HG03045 (cell line): ENCODE measurements at regions not wholly inside any gene's neighbourhood (a gene's known extent, or its start where the extent isn't known, plus 50 kb on each side); places are given as distances from the start of the nearest gene placed in this dataset.
"Not testable (repeated sequence)": the region's sequence is repeated elsewhere in the genome, so short reads cannot be mapped to it uniquely, and the experiment has no call there.

Source experiments
- ATAC-seq: cut with Tn5 transposase; IDR thresholded peaks from one replicate; pipeline ENCODE4 v1.9.1; 2021; ENCODE audit warnings: mild to moderate bottlenecking, moderate library complexity; ENCODE audit not compliant: unreplicated experiment

DNA sequence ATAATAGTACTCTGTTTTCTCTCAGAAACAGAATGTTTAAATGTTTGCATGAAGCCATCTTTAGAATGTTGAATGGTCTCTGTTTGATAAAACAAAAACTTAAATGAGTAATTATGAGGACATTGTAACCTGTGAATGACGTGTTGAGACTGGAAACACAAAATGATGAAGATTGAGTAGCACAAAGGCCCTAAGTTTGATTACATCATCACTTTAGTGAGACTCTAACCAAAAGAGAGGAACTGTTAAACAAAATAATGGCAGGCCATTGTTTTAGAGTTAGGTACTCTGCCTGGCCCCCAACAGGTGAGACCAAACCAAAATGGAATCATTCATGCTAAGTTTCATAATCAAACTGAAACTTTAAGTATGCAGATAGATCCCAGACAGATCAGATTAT, 1561.7 kb upstream of the SLC39A10 start:
- no peak for ATAC-seq

GRCh38 chr2:194090251-194090905, 1566.6 kb upstream of the SLC39A10 start:
- ATAC-seq = no peak

DNA sequence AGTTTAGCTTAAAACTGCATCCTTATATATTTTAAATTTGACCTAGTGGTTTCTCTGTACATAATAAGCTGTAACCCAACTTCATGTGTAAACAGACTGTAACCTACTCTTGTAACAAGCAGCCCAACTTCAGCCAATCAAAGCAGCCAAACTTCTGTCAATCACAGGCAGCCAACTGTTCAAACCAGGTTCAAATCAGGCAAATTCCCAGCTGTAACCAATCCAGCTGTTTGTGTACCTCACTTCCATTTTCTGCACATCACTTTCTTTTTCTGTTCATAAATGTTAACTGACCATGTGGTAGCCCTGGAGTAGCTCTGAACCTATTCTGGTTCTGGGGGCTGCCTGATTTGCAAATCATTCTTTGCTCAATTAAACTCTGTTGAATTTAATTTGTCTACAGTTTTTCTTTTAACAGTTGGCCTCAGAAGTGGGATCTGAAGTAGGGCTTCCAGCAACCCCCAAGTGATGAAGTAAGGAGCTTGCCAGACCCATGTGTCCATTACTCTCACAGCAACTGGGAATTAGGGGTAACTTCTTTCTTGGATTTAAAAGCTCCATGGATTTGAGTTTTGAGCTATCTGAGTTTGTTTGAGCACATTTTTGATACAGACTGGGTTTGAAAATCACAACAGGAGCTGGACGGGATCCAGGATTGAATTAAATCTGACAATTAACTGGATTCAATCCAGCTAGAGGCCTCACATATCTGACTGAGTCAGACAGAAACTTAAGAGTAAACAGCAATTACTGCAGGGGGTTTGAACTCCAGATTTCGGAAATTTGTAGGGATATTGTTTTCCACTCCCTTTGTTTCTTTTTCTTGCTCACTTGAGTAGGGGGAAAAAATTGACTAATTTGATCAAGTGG, 1569.7 kb upstream of the SLC39A10 start:
- no peak for ATAC-seq

GRCh38 chr2:194086129-194086528, 1570.9 kb upstream of the SLC39A10 start:
- no peak for ATAC-seq

GRCh38 chr2:194079989-194080388, 1577.0 kb upstream of the SLC39A10 start:
- no peak for ATAC-seq

DNA sequence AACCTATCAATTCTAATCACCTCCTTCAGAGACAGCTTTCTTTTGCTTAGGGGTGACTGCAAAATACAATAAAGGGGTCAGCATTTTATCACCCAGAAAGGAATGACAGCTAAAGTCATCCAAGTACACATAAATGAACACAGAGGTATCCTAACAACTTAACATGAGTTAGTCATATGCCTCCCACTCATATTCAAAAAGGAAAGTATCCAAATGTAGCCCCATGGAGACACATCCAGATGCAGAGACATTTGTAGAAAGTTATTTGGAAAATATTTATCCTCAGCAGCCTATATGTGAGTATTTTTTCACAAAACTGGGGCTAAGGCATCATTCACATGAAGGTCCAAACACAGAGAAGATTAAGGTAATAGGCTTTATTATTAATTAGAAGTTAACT, 1579.7 kb upstream of the SLC39A10 start:
- ATAC-seq = no peak

- ATAC-seq = no peak
Observed at GRCh38 chr2:194062401-194062800, 1594.6 kb upstream of the SLC39A10 start.

DNA sequence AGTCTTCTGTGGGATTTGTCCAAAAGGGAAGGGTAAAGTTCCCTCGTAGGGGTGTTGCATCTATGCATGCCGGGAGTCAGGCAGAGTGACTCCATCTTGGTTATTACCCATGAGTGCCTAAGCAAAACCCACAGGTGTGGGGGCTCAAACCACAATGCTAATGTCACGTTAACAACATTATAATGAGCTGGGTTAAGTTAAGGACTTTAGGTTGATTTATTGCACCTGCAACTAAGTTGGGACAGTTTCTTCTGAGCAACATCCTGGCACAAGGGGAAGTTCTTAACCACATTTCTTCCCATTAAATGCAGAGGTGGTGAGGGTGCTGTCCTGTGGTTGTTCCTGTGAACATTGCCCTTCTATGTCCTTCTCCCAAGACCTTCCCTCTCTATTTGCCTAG, 1596.8 kb upstream of the SLC39A10 start:
- no peak for ATAC-seq

- no peak for ATAC-seq
Observed at GRCh38 chr2:194054313-194054712, 1602.7 kb upstream of the SLC39A10 start.

DNA sequence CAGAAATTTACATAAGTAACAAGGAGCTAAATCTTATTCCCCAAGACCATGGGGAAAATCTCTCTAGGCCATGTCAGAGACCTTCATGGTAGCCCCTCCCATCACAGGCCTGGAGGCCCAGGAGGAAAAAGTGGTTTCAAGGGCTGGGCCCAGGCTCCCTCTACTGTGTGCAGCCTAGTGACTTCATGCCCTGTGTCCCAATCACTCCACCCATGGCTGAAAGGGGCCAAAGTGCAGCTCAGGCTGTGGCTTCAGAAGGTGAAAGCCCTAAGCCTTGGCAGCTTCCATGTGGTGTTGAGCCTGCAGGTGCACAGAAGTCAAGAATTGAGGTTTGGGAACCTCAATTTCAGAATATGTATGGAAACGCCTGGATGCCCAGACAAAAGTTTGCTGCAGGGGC, 1612.7 kb upstream of the SLC39A10 start:
- no peak for ATAC-seq

DNA sequence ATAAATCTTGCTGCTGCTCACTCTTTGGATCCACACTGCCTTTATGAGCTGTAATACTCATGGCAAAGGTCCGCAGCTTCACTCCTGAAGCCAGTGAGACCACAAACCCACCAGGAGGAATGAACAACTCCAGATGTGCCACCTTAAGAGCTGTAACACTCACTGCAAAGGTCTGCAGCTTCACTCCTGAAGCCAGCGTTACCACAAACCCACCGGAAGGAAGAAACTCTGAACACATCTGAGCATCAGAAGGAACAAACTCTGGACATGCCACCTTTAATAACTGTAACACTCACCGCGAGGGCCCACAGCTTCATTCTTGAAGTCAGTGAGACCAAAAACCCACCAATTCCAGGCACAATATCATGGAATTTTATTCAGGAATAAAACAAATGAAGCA, 1635.9 kb upstream of the SLC39A10 start:
- not testable (repeated sequence) for ATAC-seq

GRCh38 chr2:194020155-194020554, 1636.9 kb upstream of the SLC39A10 start:
- ATAC-seq = no peak

DNA sequence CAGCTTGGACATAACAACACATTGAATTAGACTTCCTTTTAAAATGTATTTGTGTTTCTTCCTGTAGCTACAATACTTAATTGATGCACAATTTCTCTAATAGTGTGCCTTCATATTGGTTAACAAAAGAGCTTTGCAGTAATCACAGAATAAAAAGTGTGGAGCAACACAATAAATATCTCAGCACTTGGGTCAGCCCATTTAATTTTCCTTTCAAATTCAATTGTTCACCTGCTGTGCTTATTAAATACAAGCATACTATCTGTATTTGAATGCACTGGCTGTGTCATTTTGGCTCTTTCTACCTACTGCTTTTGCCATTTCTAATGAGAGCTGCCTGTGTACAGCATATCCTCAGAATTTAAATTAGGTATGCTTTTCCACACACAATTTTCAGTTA, 1641.3 kb upstream of the SLC39A10 start:
- ATAC-seq = no peak

GRCh38 chr2:194014639-194015038, 1642.4 kb upstream of the SLC39A10 start:
- ATAC-seq = no peak

DNA sequence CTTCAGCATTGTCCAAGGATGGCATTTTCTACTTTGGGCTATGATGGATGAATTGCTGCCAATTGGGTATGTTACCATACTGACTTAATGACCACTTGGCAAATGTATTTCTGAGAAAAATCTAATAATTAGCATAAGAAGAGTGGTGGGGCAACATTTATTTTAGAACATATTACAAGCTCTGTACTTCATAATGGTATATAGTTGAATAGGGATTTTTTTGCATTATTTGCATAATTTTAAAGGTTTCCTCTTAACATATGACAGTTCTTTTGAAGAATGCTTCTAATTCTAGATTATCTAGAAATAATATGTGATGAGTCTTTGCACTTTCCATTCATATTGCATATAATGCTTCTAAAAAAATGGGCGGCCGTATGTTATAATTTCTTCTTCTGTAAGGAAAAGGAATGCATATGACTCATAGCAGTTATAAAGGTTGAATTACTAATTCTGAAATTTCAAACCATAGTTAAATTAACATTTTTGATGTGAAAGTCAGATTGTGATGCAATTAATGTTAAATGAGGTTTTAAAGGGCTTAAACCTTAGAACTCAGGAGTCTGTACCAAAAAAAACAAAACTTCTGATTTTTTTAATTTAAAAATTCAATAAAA, 1652.3 kb upstream of the SLC39A10 start:
- ATAC-seq = no peak

DNA sequence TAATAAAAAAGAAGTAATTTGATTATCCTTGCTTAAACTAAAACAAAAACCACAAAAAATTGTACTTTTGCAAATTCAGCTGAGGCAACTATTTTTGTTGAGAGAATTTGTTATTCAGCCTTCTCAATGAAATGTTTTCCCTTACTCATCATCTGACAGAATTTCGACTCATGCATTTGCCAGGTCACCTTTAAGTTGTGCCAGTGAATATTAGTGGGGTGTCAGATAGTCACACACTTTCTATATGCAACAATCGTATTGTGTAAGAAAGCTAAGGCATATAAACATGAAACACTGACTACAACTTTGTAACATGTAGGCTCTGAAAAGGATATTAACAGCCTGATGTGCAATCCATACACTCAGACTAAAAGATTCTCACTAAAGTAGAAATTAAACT, 1653.1 kb upstream of the SLC39A10 start:
- no peak for ATAC-seq

- no peak for ATAC-seq
Observed at GRCh38 chr2:194002699-194003368, 1654.2 kb upstream of the SLC39A10 start.

GRCh38 chr2:193990868-193991267, 1666.2 kb upstream of the SLC39A10 start:
- no peak for ATAC-seq

- ATAC-seq = no peak
Observed at GRCh38 chr2:193989645-193990044, 1667.4 kb upstream of the SLC39A10 start.

DNA sequence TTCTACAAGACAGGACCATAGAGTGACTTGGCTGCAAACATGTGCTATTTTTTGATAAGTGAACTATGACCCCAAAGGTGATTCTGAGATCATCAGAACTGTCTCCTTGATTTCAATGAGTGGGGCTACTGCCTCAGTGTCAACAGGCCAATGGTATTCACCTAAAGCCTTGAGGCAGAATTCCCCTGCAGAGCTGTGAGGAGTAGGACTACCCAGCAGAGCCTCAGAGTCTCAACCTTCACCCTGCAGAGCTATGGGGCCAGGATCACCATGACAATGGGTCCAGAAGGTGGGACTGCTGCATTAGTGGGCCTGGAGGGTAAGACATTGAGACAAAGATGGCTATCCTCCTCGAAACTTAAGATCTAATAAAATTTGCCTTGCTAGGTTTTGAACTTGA, 1668.2 kb upstream of the SLC39A10 start:
- ATAC-seq = no peak

- no peak for ATAC-seq
Observed at GRCh38 chr2:193985272-193985671, 1671.8 kb upstream of the SLC39A10 start.
